GM21825 (cell line): ENCODE measurements at regions not wholly inside any gene's neighbourhood (a gene's known extent, or its start where the extent isn't known, plus 50 kb on each side); places are given as distances from the start of the nearest gene placed in this dataset.

ENCODE experiments used
- ATAC-seq: cut with Tn5 transposase; IDR thresholded peaks from one replicate; pipeline ENCODE4 v1.9.1; 2021; ENCODE audit warnings: mild to moderate bottlenecking, moderate library complexity; ENCODE audit not compliant: unreplicated experiment

- no peak for ATAC-seq
These were observed 120.8 kb downstream of the CEBPB start for GRCh38 chr20:50311308-50312001.

GRCh38 chr20:50312002-50312681, 121.5 kb downstream of the CEBPB start:
- ATAC-seq: no peak

GRCh38 chr20:50312682-50313521, 122.3 kb downstream of the CEBPB start:
- no peak for ATAC-seq

GRCh38 chr20:50313522-50313820, 122.8 kb downstream of the CEBPB start:
- ATAC-seq: no peak

- ATAC-seq: no peak
These were observed 123.4 kb downstream of the CEBPB start for GRCh38 chr20:50313827-50314677.

- no peak for ATAC-seq
These were observed 124.2 kb downstream of the CEBPB start for GRCh38 chr20:50314678-50315335.

GRCh38 chr20:50315586-50316551, 125.2 kb downstream of the CEBPB start:
- no peak for ATAC-seq

GRCh38 chr20:50317116-50317515, 126.5 kb downstream of the CEBPB start:
- no peak for ATAC-seq

- ATAC-seq: no peak
These were observed 127.0 kb downstream of the CEBPB start for GRCh38 chr20:50317609-50318008.

GRCh38 chr20:50318710-50319109, 128.1 kb downstream of the CEBPB start:
- ATAC-seq: no peak

GRCh38 chr20:50320005-50320900, 129.6 kb downstream of the CEBPB start:
- ATAC-seq: no peak

GRCh38 chr20:50320901-50321796, 130.5 kb downstream of the CEBPB start:
- no peak for ATAC-seq

GRCh38 chr20:50321797-50322480, 131.3 kb downstream of the CEBPB start:
- ATAC-seq: no peak

- ATAC-seq: no peak
These were observed 132.1 kb downstream of the CEBPB start for GRCh38 chr20:50322703-50323131.

- no peak for ATAC-seq
These were observed 132.6 kb downstream of the CEBPB start for GRCh38 chr20:50323209-50323608.
